Keratinocyte (primary cell): ENCODE measurements at regions not wholly inside any gene's neighbourhood (a gene's known extent, or its start where the extent isn't known, plus 50 kb on each side); places are given as distances from the start of the nearest gene placed in this dataset.

Experiments used
- CTCF ChIP-seq, 3 experiments: IDR thresholded peaks in 1 of 3; conservative IDR thresholded peaks in 1 of 3; optimal IDR thresholded peaks in 1 of 3; 2 replicates in 2 of 3; 3 replicates in 1 of 3; pipeline versions ENCODE3 to v1.5.1; 2011; ENCODE audit warnings: low read length in 3 of 3, mild to moderate bottlenecking in 3 of 3, moderate library complexity in 2 of 3, control low read depth in 1 of 3, inconsistent platforms in 1 of 3; ENCODE audit not compliant: insufficient read depth in 2 of 3; ENCODE audit errors: extremely low read depth in 1 of 3
- EZH2 ChIP-seq: IDR thresholded peaks from one replicate; pipeline ENCODE4 v1.6.1; 2012; ENCODE audit warnings: inconsistent platforms, mild to moderate bottlenecking, low read length, moderate library complexity

GRCh38 chr14:97468220-97468619 is 671.0 kb downstream of the VRK1 start:
- TF ChIP-seq CTCF (optimal IDR thresholded peaks at IDR 0.05 in 1 of 3, IDR thresholded peaks at IDR 0.05 in 1 of 3, conservative IDR thresholded peaks at IDR 0.05 in 1 of 3; ENCODE audit: extremely low read depth in 1 of 3, insufficient read depth in 2 of 3, low read length in 3 of 3): no peak
- TF ChIP-seq EZH2: no peak
